ES-I3 (cell line): ENCODE measurements at regions not wholly inside any gene's neighbourhood (a gene's known extent, or its start where the extent isn't known, plus 50 kb on each side); places are given as distances from the start of the nearest gene placed in this dataset.

Source experiments
- H3K36me3 ChIP-seq: 2 replicates; pipeline ENCODE4 v1.6.1; 2013; ENCODE audit warnings: mild to moderate bottlenecking, low read length, control low read depth, moderate library complexity; ENCODE audit not compliant: insufficient read depth
- H3K4me1 ChIP-seq: 2 replicates; pipeline ENCODE4 v1.6.1; 2013; ENCODE audit warnings: mild to moderate bottlenecking, control low read depth, low read length; ENCODE audit not compliant: insufficient read depth
- H3K9ac ChIP-seq: 2 replicates; pipeline ENCODE4 v1.6.1; 2013; ENCODE audit warnings: low read depth, mild to moderate bottlenecking, low read length, moderate library complexity
- H3K9me3 ChIP-seq: 2 replicates; pipeline ENCODE4 v1.6.1; 2013; ENCODE audit warnings: mild to moderate bottlenecking, low read length, moderate library complexity; ENCODE audit not compliant: control insufficient read depth, insufficient read depth

GRCh38 chr1:239758756-239759155 lies 332.9 kb upstream of the FMN2 start:
- H3K9ac ChIP-seq, result no peak overlapping the region
- H3K9me3 ChIP-seq, result no peaks in the 10 kb centered on the region
- no peaks in the 10 kb centered on the region for H3K36me3 ChIP-seq
- peaks cover 10% of the 10 kb centered on the region; the same call in 1 of the 2 replicates for H3K4me1 ChIP-seq

GRCh38 chr1:239761509-239761908 lies 330.2 kb upstream of the FMN2 start:
- Histone ChIP-seq H3K9ac (no peak overlapping the region), H3K4me1 (no peaks in the 10 kb centered on the region), H3K36me3 (no peaks in the 10 kb centered on the region), H3K9me3 (no peaks in the 10 kb centered on the region)

DNA sequence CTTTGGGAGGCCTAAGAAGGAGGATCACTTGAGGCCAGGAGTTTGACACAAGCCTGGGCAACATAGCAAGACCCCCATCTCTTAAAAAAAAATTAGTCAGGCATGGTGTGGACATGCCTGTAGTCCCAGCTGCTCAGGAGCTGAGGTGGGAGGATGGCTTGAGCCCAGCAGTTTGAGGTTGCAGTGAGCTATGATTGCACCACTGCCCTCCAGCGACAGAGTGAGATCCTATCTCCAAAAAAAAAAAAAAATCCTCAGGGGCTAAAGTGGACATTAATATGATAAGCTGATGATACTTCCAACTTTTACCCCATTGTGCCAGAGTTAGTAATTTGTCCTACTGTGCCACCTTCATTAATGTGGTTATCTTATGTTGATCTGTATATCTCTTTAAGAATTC lies 327.8 kb upstream of the FMN2 start:
- no peaks in the 10 kb centered on the region for H3K36me3 ChIP-seq
- H3K4me1 ChIP-seq, result no peaks in the 10 kb centered on the region
- no peak overlapping the region for H3K9ac ChIP-seq
- H3K9me3 ChIP-seq, result no peaks in the 10 kb centered on the region

DNA sequence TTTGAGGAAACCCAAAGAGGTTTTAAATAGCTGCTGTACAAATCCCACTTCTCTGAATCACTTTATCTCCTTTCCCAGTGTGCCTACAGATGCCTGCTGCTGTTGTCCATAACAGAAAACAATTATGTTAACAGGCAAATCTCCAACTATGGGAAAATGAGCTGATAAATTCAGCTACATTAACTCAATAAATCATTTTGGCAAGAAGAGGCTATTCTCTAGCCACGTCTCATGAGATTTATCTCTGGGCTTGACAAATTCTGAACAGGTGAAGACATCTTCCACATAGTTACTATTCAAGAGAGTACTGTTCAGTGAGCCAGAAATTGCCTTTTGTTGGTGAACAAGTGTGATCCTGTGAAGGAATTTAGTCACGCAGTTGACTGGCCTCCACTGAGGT lies 327.1 kb upstream of the FMN2 start:
- no peaks in the 10 kb centered on the region for H3K36me3 ChIP-seq
- no peaks in the 10 kb centered on the region for H3K9me3 ChIP-seq
- no peaks in the 10 kb centered on the region for H3K4me1 ChIP-seq
- H3K9ac ChIP-seq, result no peak overlapping the region

- no peaks in the 10 kb centered on the region for H3K4me1 ChIP-seq
- no peaks in the 10 kb centered on the region for H3K9me3 ChIP-seq
- H3K36me3 ChIP-seq, result no peaks in the 10 kb centered on the region
- no peak overlapping the region for H3K9ac ChIP-seq
Observed at GRCh38 chr1:239765163-239765562, 326.5 kb upstream of the FMN2 start.

DNA sequence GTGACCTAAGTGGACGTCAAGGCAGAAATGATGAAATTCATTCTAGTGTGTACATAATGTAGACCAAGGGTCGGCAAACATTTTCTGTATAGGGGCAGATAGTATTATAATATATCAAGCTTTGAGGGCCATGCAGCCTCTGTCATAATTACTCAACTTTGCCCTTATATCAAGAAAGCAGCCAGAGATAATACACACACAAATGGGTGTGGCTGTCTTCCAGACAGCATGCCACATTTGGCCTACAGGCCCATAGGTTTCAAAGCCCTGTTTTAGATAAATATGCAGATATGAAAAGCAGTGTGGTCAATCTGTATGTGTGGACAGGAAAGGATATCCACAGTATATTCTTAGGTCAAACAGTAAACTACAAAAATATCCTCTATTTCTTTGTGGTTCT lies 320.1 kb upstream of the FMN2 start:
- Histone ChIP-seq H3K4me1 (peaks cover 16% of the 10 kb centered on the region; the same call in 1 of the 2 replicates), H3K36me3 (no peaks in the 10 kb centered on the region)

DNA sequence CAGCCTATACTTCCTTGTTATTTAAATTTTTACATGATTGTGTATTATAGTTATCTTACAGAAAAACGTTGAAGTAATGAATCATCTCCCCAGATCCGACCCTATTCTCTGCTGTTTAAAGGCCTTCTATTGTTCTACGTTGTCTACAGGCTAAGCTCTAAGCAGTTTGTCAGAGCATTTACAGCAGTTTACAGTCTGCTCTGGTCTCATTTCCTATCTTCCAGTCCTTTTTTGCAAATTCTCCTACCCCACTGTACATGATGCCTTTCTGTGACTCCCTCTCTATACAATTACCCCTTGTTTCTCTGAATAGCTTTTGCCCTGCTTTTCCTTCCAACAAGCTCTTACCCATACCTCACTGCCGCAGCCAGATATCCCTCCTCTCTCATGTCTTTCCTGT lies 319.2 kb upstream of the FMN2 start:
- H3K36me3 ChIP-seq, result no peaks in the 10 kb centered on the region
- no peaks in the 10 kb centered on the region for H3K9me3 ChIP-seq
- no peak overlapping the region for H3K9ac ChIP-seq
- H3K4me1 ChIP-seq, result peaks cover 16% of the 10 kb centered on the region; the same call in 1 of the 2 replicates

More for the DNA sequence above, 320.1 kb upstream of the FMN2 start:
- Histone ChIP-seq H3K9me3 (no peaks in the 10 kb centered on the region), H3K9ac (no peak overlapping the region)

DNA sequence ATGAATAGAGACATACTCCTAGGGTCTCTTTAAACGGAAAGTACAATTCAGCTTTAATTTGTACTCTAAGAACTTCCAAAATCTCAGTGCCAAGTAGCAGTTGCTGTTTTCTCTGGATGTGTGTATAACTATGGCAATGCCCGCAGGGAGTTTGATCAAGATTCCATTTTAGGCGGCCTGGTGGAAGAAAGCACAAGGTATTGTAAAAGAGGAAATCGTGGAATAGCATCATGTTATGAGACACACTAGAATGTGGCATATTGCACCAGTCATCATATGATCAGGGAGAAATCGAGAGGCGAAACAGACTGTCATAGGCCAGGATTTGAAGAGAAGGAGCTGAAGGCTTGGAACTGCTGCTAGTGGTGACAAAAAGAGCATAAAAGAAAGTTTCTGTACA lies 316.2 kb upstream of the FMN2 start:
- H3K9me3 ChIP-seq, result no peaks in the 10 kb centered on the region
- peaks cover 16% of the 10 kb centered on the region; the same call in 1 of the 2 replicates for H3K4me1 ChIP-seq
- no peak overlapping the region for H3K9ac ChIP-seq
- H3K36me3 ChIP-seq, result no peaks in the 10 kb centered on the region

GRCh38 chr1:239778208-239778813 lies 313.4 kb upstream of the FMN2 start:
- Histone ChIP-seq H3K36me3 (no peaks in the 10 kb centered on the region), H3K4me1 (peaks cover 16% of the 10 kb centered on the region; the same call in 1 of the 2 replicates), H3K9me3 (no peaks in the 10 kb centered on the region), H3K9ac (no peak overlapping the region)

GRCh38 chr1:239779962-239780361 lies 311.7 kb upstream of the FMN2 start:
- Histone ChIP-seq H3K9ac (no peak overlapping the region), H3K36me3 (no peaks in the 10 kb centered on the region), H3K4me1 (no peaks in the 10 kb centered on the region), H3K9me3 (no peaks in the 10 kb centered on the region)

GRCh38 chr1:239784896-239785295 lies 306.8 kb upstream of the FMN2 start:
- no peaks in the 10 kb centered on the region for H3K36me3 ChIP-seq
- no peaks in the 10 kb centered on the region for H3K9me3 ChIP-seq
- H3K4me1 ChIP-seq, result no peaks in the 10 kb centered on the region
- H3K9ac ChIP-seq, result no peak overlapping the region

DNA sequence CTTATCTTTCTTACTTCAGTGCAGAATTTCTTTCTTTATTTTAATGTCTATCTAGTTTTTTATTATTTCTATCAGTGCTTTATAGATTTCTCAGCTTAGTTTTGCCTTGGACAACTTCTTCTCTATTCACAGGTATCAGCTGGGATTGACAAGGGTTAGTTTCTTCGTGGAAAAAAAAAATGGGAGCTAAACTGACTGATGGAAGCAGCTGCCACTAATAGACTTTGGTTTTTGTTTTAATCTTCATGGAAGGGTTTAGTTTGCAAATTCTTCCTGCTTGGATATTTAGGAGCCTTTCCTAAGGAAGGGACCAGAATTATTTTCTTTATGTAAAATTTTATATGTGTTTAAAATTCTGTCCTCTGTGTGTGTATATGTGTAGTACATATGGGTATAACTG lies 306.1 kb upstream of the FMN2 start:
- H3K4me1 ChIP-seq, result no peaks in the 10 kb centered on the region
- H3K9ac ChIP-seq, result no peak overlapping the region
- H3K36me3 ChIP-seq, result no peaks in the 10 kb centered on the region
- H3K9me3 ChIP-seq, result no peaks in the 10 kb centered on the region

DNA sequence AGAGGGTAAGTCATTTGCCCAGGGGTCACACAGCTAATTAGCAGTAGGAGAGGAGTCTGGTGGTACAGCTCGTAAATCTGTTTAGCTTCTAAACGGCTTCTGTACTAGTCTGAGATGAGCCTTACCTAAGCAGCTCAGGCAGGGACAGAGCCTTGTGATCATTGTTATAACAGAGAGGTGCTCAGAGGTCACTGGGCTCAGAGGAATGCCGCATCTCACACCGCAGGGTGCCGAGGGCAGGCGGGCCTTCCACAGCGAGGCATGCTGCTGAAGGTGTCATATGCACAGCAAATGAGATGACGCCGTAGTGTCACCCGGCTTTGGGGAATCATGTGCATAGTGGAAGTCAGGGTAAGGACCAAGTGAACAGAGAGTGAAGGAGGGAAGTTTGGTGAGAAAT lies 305.2 kb upstream of the FMN2 start:
- H3K4me1 ChIP-seq, result no peaks in the 10 kb centered on the region
- H3K9me3 ChIP-seq, result no peaks in the 10 kb centered on the region
- no peak overlapping the region for H3K9ac ChIP-seq
- no peaks in the 10 kb centered on the region for H3K36me3 ChIP-seq

- no peaks in the 10 kb centered on the region for H3K9me3 ChIP-seq
- no peak overlapping the region for H3K9ac ChIP-seq
- H3K4me1 ChIP-seq, result no peaks in the 10 kb centered on the region
- no peaks in the 10 kb centered on the region for H3K36me3 ChIP-seq
Observed at GRCh38 chr1:239792157-239792556, 299.5 kb upstream of the FMN2 start.

DNA sequence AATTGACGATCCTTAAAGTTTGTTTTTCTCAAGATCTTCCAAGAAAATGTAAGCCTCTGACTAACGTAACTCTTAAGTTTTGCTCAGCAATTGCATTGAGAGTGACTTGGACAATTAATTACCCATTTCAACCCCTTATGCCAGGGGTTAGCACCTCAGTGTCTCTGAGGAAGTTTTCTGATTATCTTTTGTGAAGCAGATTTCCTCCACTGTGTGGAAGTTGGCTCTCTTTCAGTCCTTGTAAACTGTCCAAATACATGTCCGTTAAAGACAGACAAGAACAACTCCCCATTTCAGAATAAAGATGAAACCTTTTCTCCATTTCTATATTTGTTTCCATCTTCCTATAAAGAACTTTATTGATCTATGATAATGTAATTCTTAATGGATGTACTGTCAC lies 296.4 kb upstream of the FMN2 start:
- no peak overlapping the region for H3K9ac ChIP-seq
- H3K4me1 ChIP-seq, result no peaks in the 10 kb centered on the region
- no peaks in the 10 kb centered on the region for H3K36me3 ChIP-seq
- no peaks in the 10 kb centered on the region for H3K9me3 ChIP-seq

DNA sequence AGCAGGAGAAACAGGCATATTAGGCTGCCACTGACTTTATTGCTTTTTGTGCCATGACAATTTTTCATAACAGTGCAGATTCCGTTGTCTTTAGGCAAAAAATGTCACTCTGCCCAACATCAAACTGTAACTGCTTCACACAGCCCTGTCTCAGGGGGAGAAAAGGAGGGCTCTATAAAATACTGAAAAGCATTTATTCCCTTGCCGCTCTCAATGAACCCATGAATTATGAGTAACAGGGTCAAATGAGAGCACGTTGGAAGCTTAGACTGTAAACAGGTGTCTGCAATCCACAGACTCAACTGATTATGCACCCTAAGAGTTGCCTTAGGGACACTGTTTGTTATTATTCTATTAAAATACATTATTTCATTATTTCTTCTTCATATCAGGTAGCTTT lies 292.1 kb upstream of the FMN2 start:
- Histone ChIP-seq H3K9me3 (no peaks in the 10 kb centered on the region), H3K4me1 (no peaks in the 10 kb centered on the region), H3K9ac (no peak overlapping the region), H3K36me3 (no peaks in the 10 kb centered on the region)
